Fibroblast of lung (primary cell): ENCODE measurements at regions not wholly inside any gene's neighbourhood (a gene's known extent, or its start where the extent isn't known, plus 50 kb on each side); places are given as distances from the start of the nearest gene placed in this dataset.
A peak's percentile ranks its signal among the peaks of the same experiment; 100 is the strongest.

Experiments
- DNase-seq, 2 donors: peaks; one replicate each; pipeline versions ENCODE4 v3.0.0 to v3.0.0-alpha.2; 2010; ENCODE audit warnings: low read depth in 2 of 2
- H2AFZ ChIP-seq: 2 replicates; pipeline ENCODE4 v1.5.1; 2012; ENCODE audit warnings: low read length, control low read depth, inconsistent platforms
- H3K27ac ChIP-seq: 2 replicates; pipeline ENCODE4 v1.5.1; 2011; ENCODE audit warnings: low read length, control low read depth; ENCODE audit not compliant: insufficient read depth
- H3K27me3 ChIP-seq: 2 replicates; pipeline ENCODE4 v1.5.1; 2011; ENCODE audit warnings: mild to moderate bottlenecking, low read length; ENCODE audit not compliant: control insufficient read depth, insufficient read depth
- H3K36me3 ChIP-seq: 2 replicates; pipeline ENCODE4 v1.5.1; 2011; ENCODE audit warnings: low read length; ENCODE audit not compliant: control insufficient read depth, insufficient read depth
- H3K4me1 ChIP-seq: 2 replicates; pipeline ENCODE4 v1.5.1; 2011; ENCODE audit warnings: low read length; ENCODE audit not compliant: control insufficient read depth, insufficient read depth; ENCODE audit errors: extremely low read depth
- H3K4me2 ChIP-seq: 2 replicates; pipeline ENCODE4 v1.5.1; 2011; ENCODE audit warnings: low read length, control low read depth; ENCODE audit not compliant: insufficient read depth; ENCODE audit errors: extremely low read depth
- H3K4me3 ChIP-seq, 4 experiments: fragments of 200-600 bp in 1 of 4; sonication (generic) in 1 of 4; replicated peaks in 1 of 4; 2 replicates each; pipeline ENCODE4 v1.5.1; 2011 to 2016; ENCODE audit warnings: low read length in 4 of 4, low read depth in 3 of 4, mild to moderate bottlenecking in 3 of 4, control low read depth in 2 of 4, inconsistent platforms in 1 of 4, mixed read lengths in 1 of 4; ENCODE audit not compliant: insufficient read depth in 1 of 4; ENCODE audit errors: control extremely low read depth in 1 of 4
- H3K79me2 ChIP-seq: 2 replicates; pipeline ENCODE4 v1.5.1; 2012; ENCODE audit warnings: mild to moderate bottlenecking, low read length, inconsistent platforms; ENCODE audit not compliant: control insufficient read depth, insufficient read depth
- H3K9ac ChIP-seq: 2 replicates; pipeline ENCODE4 v1.5.1; 2011; ENCODE audit warnings: mild to moderate bottlenecking, low read length, control low read depth; ENCODE audit not compliant: insufficient read depth
- H3K9me3 ChIP-seq: 2 replicates; pipeline ENCODE4 v1.5.1; 2012; ENCODE audit warnings: low read depth, low read length; ENCODE audit not compliant: control insufficient read depth, insufficient read depth
- H4K20me1 ChIP-seq: 2 replicates; pipeline ENCODE4 v1.5.1; 2011; ENCODE audit warnings: low read length; ENCODE audit not compliant: control insufficient read depth, insufficient read depth; ENCODE audit errors: extremely low read depth
- EZH2 ChIP-seq: IDR thresholded peaks from 2 replicates; pipeline ENCODE4 v1.5.1; 2012; ENCODE audit warnings: low read length, control low read depth, mild to moderate bottlenecking; ENCODE audit errors: missing control alignments
- TF ChIP-seq, protein P1 (sequence below), 2 donors: IDR thresholded peaks in 1 of 2; conservative IDR thresholded peaks in 1 of 2; 1 replicate in 1 of 2; 2 replicates in 1 of 2; pipeline ENCODE4 v1.5.1; 2011 to 2012; ENCODE audit warnings: low read length in 2 of 2, control low read depth in 1 of 2, inconsistent platforms in 1 of 2, low read depth in 1 of 2, mild to moderate bottlenecking in 1 of 2

DNA sequence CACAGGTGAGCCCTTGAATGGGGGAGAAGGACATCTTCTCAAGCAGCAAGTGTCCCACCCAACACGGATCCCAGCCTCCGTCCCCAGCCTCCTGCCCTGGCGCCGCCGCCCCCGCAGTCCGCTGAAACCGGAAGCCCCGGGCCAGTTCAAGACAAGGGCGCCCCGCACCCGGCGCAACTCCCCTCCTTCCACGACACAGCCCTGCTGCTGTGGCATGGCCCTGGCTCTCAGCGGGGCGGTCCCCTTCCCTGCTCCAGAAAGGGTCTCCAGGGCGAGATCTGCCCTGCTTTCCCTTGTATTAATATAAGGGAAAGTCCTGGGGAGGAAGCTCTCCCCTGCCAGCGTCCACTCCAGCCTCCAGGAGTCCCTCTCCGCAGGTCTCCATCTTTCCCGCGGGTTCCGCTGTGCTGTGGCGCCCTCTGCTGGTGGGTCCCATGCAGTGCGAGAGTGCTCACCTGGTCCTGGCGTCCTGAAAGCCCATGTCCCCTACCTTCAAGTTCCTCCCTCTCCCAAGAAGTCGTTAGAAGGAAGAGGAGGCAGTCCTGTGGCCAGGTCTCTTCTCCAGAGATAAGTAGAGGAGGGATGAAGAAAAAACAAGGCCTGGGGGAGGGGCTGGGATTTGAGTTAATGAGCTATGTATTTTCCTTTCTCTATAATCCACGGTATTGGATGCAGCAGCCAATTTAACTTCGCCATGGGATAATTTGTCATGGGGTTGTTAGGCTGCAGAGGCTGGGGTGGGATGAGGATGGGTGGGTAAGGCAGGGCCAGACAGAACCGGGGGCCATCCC is 176.0 kb downstream of the SMAD2 start:
- H3K9ac ChIP-seq, result no peak overlapping the region
- H3K4me1 ChIP-seq, result no peaks in the 10 kb centered on the region
- no peak overlapping the region for H3K4me3 ChIP-seq
- no peak for TF ChIP-seq EZH2
- TF ChIP-seq, protein P1, sequence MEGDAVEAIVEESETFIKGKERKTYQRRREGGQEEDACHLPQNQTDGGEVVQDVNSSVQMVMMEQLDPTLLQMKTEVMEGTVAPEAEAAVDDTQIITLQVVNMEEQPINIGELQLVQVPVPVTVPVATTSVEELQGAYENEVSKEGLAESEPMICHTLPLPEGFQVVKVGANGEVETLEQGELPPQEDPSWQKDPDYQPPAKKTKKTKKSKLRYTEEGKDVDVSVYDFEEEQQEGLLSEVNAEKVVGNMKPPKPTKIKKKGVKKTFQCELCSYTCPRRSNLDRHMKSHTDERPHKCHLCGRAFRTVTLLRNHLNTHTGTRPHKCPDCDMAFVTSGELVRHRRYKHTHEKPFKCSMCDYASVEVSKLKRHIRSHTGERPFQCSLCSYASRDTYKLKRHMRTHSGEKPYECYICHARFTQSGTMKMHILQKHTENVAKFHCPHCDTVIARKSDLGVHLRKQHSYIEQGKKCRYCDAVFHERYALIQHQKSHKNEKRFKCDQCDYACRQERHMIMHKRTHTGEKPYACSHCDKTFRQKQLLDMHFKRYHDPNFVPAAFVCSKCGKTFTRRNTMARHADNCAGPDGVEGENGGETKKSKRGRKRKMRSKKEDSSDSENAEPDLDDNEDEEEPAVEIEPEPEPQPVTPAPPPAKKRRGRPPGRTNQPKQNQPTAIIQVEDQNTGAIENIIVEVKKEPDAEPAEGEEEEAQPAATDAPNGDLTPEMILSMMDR (conservative IDR thresholded peaks at IDR 0.05 in 1 of 2, IDR thresholded peaks at IDR 0.05 in 1 of 2; ENCODE audit: low read depth in 1 of 2, low read length in 2 of 2), result peak; percentile 44 to 67
- no peaks in the 10 kb centered on the region for H4K20me1 ChIP-seq
- H3K27me3 ChIP-seq, result no peaks in the 10 kb centered on the region
- H3K79me2 ChIP-seq, result no peaks in the 10 kb centered on the region
- H3K9me3 ChIP-seq, result no peaks in the 10 kb centered on the region
- no peak overlapping the region for H2AFZ ChIP-seq
- no peak overlapping the region for H3K4me2 ChIP-seq
- DNase-seq, result no peak
- H3K36me3 ChIP-seq, result no peaks in the 10 kb centered on the region
- H3K27ac ChIP-seq, result no peak overlapping the region

DNA sequence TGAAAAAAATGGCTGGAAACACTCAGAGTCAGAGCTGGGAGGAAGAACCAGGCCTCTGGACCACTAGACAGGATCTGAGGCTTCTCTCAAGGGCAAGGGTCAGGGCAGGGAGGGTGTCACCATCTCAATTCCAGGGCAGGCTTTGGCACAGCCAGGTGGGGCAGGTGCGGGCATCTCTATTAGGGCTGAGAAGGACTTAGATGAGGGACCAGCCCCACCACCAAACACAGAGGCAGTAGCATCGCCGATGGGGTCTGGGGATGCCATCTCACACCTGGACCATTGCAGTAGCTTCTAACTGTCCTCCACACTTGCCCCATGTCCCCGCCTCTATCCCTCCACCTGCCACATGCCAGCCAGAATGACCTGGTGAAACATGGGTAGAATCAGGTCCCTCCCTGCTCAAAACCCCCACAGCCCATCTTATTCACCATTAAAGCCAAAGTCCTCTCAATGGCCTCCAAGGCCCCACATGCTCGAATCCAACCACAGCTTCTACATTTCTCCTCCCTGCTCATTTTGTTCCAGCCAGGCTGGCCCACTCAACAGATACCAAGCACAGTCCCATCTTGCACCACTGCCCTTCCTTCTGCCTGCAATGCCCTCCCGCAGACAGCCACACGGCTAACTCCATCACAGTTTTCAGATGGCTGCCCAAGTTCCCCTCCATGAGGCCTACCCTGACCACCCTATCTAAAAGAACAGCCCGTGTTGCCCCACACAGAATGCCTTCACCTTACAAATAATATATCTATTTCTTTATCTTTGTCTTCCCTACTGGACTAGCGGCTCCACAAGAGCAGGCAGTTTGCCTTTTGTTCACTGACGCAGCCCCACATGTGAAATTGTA is 177.4 kb downstream of the SMAD2 start:
- Histone ChIP-seq H3K4me1 (no peaks in the 10 kb centered on the region), H2AFZ (no peak overlapping the region), H3K4me2 (no peak overlapping the region), H3K9ac (no peak overlapping the region), H4K20me1 (no peaks in the 10 kb centered on the region), H3K27ac (no peak overlapping the region), H3K9me3 (no peaks in the 10 kb centered on the region), H3K36me3 (no peaks in the 10 kb centered on the region), H3K79me2 (no peaks in the 10 kb centered on the region), H3K27me3 (no peaks in the 10 kb centered on the region), H3K4me3 (no peak overlapping the region)
- no peak for DNase-seq
- TF ChIP-seq, protein P1 (conservative IDR thresholded peaks at IDR 0.05 in 1 of 2, IDR thresholded peaks at IDR 0.05 in 1 of 2; ENCODE audit: low read depth in 1 of 2, low read length in 2 of 2), result no peak
- TF ChIP-seq EZH2, result no peak

DNA sequence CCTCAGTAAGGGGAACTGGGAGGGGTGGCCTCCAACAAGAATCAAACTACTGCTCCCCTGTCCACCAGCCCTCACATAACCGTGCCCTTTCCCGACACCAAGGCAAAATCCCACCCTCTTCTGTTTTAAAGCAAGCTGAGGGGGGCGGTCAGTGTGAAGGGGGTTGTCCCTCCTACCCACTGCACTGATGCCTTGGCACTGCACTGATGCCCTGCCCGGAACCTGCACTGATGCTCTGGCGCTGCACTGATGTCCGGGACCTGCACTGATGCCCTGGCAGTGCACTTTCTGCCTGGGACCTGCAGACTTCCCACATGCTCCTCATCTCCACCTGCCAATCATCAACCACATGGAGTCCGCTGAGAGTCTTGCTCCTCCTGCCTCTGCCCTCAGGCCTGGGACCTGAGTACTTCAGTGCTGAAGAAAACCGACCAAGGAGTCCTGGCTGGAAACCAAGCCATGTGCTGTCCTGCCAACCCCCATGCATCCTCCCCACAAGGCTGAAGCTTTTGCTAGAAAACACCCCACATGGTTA is 179.5 kb downstream of the SMAD2 start:
- Histone ChIP-seq H4K20me1 (no peaks in the 10 kb centered on the region), H3K27me3 (no peaks in the 10 kb centered on the region), H3K36me3 (no peaks in the 10 kb centered on the region), H3K9ac (no peak overlapping the region), H2AFZ (no peak overlapping the region), H3K27ac (no peak overlapping the region), H3K9me3 (no peaks in the 10 kb centered on the region), H3K79me2 (no peaks in the 10 kb centered on the region), H3K4me1 (no peaks in the 10 kb centered on the region), H3K4me2 (no peak overlapping the region), H3K4me3 (no peak overlapping the region)
- TF ChIP-seq, protein P1 (conservative IDR thresholded peaks at IDR 0.05 in 1 of 2, IDR thresholded peaks at IDR 0.05 in 1 of 2; ENCODE audit: low read depth in 1 of 2, low read length in 2 of 2), result no peak
- TF ChIP-seq EZH2, result no peak
- DNase-seq, result no peak
